ENCODE measurements at regions not wholly inside any gene's neighbourhood (a gene's known extent, or its start where the extent isn't known, plus 50 kb on each side); places are given as distances from the start of the nearest gene placed in this dataset.

DNA sequence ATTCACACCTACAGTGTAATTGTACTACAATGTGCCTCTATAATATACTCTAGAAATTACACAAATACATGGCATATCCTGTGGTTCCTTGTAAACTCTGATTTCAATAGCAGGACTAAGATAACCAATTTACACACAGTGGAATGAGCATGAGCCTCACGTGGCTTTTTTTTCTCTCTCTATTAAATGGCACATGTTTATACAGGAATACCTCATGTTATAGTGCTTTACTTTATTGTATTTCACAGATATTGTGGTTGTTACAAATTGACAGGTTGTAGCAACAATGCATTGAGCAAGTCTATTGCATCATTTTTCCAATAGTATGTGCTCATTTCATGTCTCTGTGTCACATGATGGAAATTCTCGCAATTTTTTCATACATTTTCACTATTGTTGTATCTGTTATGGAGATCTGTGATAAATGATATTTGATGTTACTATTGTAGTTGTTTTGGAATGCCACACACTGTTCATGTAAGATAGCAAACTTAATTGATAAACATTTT lies 260.0 kb downstream of the FSIP2 start:
- TF ChIP-seq POLR2A (IDR thresholded peaks at IDR 0.05; ENCODE audit: low read length) (no peak), GATA1 (IDR thresholded peaks at IDR 0.05; ENCODE audit: low read depth, low read length) (no peak)
